ENCODE measurements at regions not wholly inside any gene's neighbourhood (a gene's known extent, or its start where the extent isn't known, plus 50 kb on each side); places are given as distances from the start of the nearest gene placed in this dataset.
"Not testable (repeated sequence)": the region's sequence is repeated elsewhere in the genome, so short reads cannot be mapped to it uniquely, and the experiment has no call there.

GRCh38 chr2:111313711-111314110 lies 193.0 kb downstream of the BCL2L11 start:
- H3K4me1 Mint-ChIP-seq; H3K27ac Mint-ChIP-seq; DNase-seq; H3K27me3 ChIP-seq (replicated peaks in 1 of 4; ENCODE audit: control extremely low read depth in 1 of 4, control insufficient read depth in 3 of 4, insufficient read depth in 4 of 4, low read length in 3 of 4); H3K9me3 ChIP-seq (ENCODE audit: control extremely low read depth in 1 of 3, control insufficient read depth in 2 of 3, insufficient read depth in 1 of 3, low read length in 2 of 3); POLR2A ChIA-PET; H2AFZ ChIP-seq (ENCODE audit: insufficient read depth, low read depth, low read length, poor library complexity, severe bottlenecking); H3K79me2 ChIP-seq (ENCODE audit: control insufficient read depth, insufficient read depth, low read length); H3K4me3 ChIP-seq (ENCODE audit: control extremely low read depth in 1 of 5, extremely low read depth in 1 of 5, insufficient read depth in 1 of 5, low read depth in 2 of 5, low read length in 4 of 5); H3K4me3 Mint-ChIP-seq; H3K27me3 Mint-ChIP-seq; H3K4me1 ChIP-seq (ENCODE audit: control insufficient read depth in 2 of 2, insufficient read depth in 2 of 2, low read length in 2 of 2); H3K27ac ChIP-seq (ENCODE audit: low read length in 2 of 2); H3K9ac ChIP-seq (ENCODE audit: low read length); H4K20me1 ChIP-seq (ENCODE audit: control insufficient read depth, insufficient read depth, low read length, poor library complexity, severe bottlenecking); CTCF ChIA-PET; H3K9me3 Mint-ChIP-seq (ENCODE audit: insufficient read depth); intact Hi-C loops (cut with micrococcal nuclease); H3K4me2 ChIP-seq (replicated peaks; ENCODE audit: low read depth, low read length, poor library complexity, severe bottlenecking); H3K36me3 ChIP-seq (replicated peaks in 1 of 2; ENCODE audit: control extremely low read depth in 1 of 2, control insufficient read depth in 1 of 2, extremely low read depth in 1 of 2, insufficient read depth in 2 of 2, low read length in 1 of 2); ATAC-seq (ENCODE audit: low read depth): not testable (repeated sequence)
- no CpG with 5 or more reads among the region's 3 CpGs for WGBS (ENCODE audit: insufficient coverage)

GRCh38 chr2:111315188-111315917 lies 194.6 kb downstream of the BCL2L11 start:
- H4K20me1 ChIP-seq (ENCODE audit: control insufficient read depth, insufficient read depth, low read length, poor library complexity, severe bottlenecking); intact Hi-C loops (cut with micrococcal nuclease); POLR2A ChIA-PET; H3K4me1 Mint-ChIP-seq; H3K4me3 ChIP-seq (ENCODE audit: control extremely low read depth in 1 of 5, extremely low read depth in 1 of 5, insufficient read depth in 1 of 5, low read depth in 2 of 5, low read length in 4 of 5); H3K27ac ChIP-seq (ENCODE audit: low read length in 2 of 2); DNase-seq; H2AFZ ChIP-seq (ENCODE audit: insufficient read depth, low read depth, low read length, poor library complexity, severe bottlenecking); H3K79me2 ChIP-seq (ENCODE audit: control insufficient read depth, insufficient read depth, low read length); H3K4me2 ChIP-seq (replicated peaks; ENCODE audit: low read depth, low read length, poor library complexity, severe bottlenecking); ATAC-seq (ENCODE audit: low read depth); H3K9me3 ChIP-seq (ENCODE audit: control extremely low read depth in 1 of 3, control insufficient read depth in 2 of 3, insufficient read depth in 1 of 3, low read length in 2 of 3); H3K27ac Mint-ChIP-seq; H3K27me3 Mint-ChIP-seq; H3K9me3 Mint-ChIP-seq (ENCODE audit: insufficient read depth); H3K27me3 ChIP-seq (replicated peaks in 1 of 4; ENCODE audit: control extremely low read depth in 1 of 4, control insufficient read depth in 3 of 4, insufficient read depth in 4 of 4, low read length in 3 of 4); H3K9ac ChIP-seq (ENCODE audit: low read length); H3K4me3 Mint-ChIP-seq; H3K36me3 ChIP-seq (replicated peaks in 1 of 2; ENCODE audit: control extremely low read depth in 1 of 2, control insufficient read depth in 1 of 2, extremely low read depth in 1 of 2, insufficient read depth in 2 of 2, low read length in 1 of 2); CTCF ChIA-PET; H3K4me1 ChIP-seq (ENCODE audit: control insufficient read depth in 2 of 2, insufficient read depth in 2 of 2, low read length in 2 of 2): not testable (repeated sequence)
- WGBS (ENCODE audit: insufficient coverage), result 90% methylated on average over 5 of the region's 13 CpGs

- H2AFZ ChIP-seq (ENCODE audit: insufficient read depth, low read depth, low read length, poor library complexity, severe bottlenecking); ATAC-seq (ENCODE audit: low read depth); H3K9me3 ChIP-seq (ENCODE audit: control extremely low read depth in 1 of 3, control insufficient read depth in 2 of 3, insufficient read depth in 1 of 3, low read length in 2 of 3); H3K9ac ChIP-seq (ENCODE audit: low read length); intact Hi-C loops (cut with micrococcal nuclease); H3K27me3 ChIP-seq (replicated peaks in 1 of 4; ENCODE audit: control extremely low read depth in 1 of 4, control insufficient read depth in 3 of 4, insufficient read depth in 4 of 4, low read length in 3 of 4); DNase-seq; H3K36me3 ChIP-seq (replicated peaks in 1 of 2; ENCODE audit: control extremely low read depth in 1 of 2, control insufficient read depth in 1 of 2, extremely low read depth in 1 of 2, insufficient read depth in 2 of 2, low read length in 1 of 2); H3K4me3 Mint-ChIP-seq; H3K4me1 ChIP-seq (ENCODE audit: control insufficient read depth in 2 of 2, insufficient read depth in 2 of 2, low read length in 2 of 2); H3K27ac Mint-ChIP-seq; H3K27me3 Mint-ChIP-seq; H4K20me1 ChIP-seq (ENCODE audit: control insufficient read depth, insufficient read depth, low read length, poor library complexity, severe bottlenecking); POLR2A ChIA-PET; H3K4me2 ChIP-seq (replicated peaks; ENCODE audit: low read depth, low read length, poor library complexity, severe bottlenecking); H3K79me2 ChIP-seq (ENCODE audit: control insufficient read depth, insufficient read depth, low read length); H3K27ac ChIP-seq (ENCODE audit: low read length in 2 of 2); H3K9me3 Mint-ChIP-seq (ENCODE audit: insufficient read depth); H3K4me3 ChIP-seq (ENCODE audit: control extremely low read depth in 1 of 5, extremely low read depth in 1 of 5, insufficient read depth in 1 of 5, low read depth in 2 of 5, low read length in 4 of 5); CTCF ChIA-PET; H3K4me1 Mint-ChIP-seq: not testable (repeated sequence)
- no CpG with 5 or more reads among the region's 9 CpGs for WGBS (ENCODE audit: insufficient coverage)
Measured at GRCh38 chr2:111316221-111316741, 195.6 kb downstream of the BCL2L11 start.

GRCh38 chr2:111316881-111317549 lies 196.3 kb downstream of the BCL2L11 start:
- H3K4me1 ChIP-seq (ENCODE audit: control insufficient read depth in 2 of 2, insufficient read depth in 2 of 2, low read length in 2 of 2); POLR2A ChIA-PET; H3K9ac ChIP-seq (ENCODE audit: low read length); H4K20me1 ChIP-seq (ENCODE audit: control insufficient read depth, insufficient read depth, low read length, poor library complexity, severe bottlenecking); H3K27me3 Mint-ChIP-seq; DNase-seq; H3K27ac Mint-ChIP-seq; H3K79me2 ChIP-seq (ENCODE audit: control insufficient read depth, insufficient read depth, low read length); H3K9me3 ChIP-seq (ENCODE audit: control extremely low read depth in 1 of 3, control insufficient read depth in 2 of 3, insufficient read depth in 1 of 3, low read length in 2 of 3); intact Hi-C loops (cut with micrococcal nuclease); H3K27ac ChIP-seq (ENCODE audit: low read length in 2 of 2); H3K36me3 ChIP-seq (replicated peaks in 1 of 2; ENCODE audit: control extremely low read depth in 1 of 2, control insufficient read depth in 1 of 2, extremely low read depth in 1 of 2, insufficient read depth in 2 of 2, low read length in 1 of 2); H2AFZ ChIP-seq (ENCODE audit: insufficient read depth, low read depth, low read length, poor library complexity, severe bottlenecking); H3K4me3 ChIP-seq (ENCODE audit: control extremely low read depth in 1 of 5, extremely low read depth in 1 of 5, insufficient read depth in 1 of 5, low read depth in 2 of 5, low read length in 4 of 5); ATAC-seq (ENCODE audit: low read depth); H3K27me3 ChIP-seq (replicated peaks in 1 of 4; ENCODE audit: control extremely low read depth in 1 of 4, control insufficient read depth in 3 of 4, insufficient read depth in 4 of 4, low read length in 3 of 4); H3K9me3 Mint-ChIP-seq (ENCODE audit: insufficient read depth); H3K4me3 Mint-ChIP-seq; CTCF ChIA-PET; H3K4me2 ChIP-seq (replicated peaks; ENCODE audit: low read depth, low read length, poor library complexity, severe bottlenecking); H3K4me1 Mint-ChIP-seq: not testable (repeated sequence)
- WGBS (ENCODE audit: insufficient coverage), result no CpG with 5 or more reads among the region's 2 CpGs
